DMS53 treated with DMSO at 0.1 percent for 48 hours (cell line): ENCODE measurements at regions not wholly inside any gene's neighbourhood (a gene's known extent, or its start where the extent isn't known, plus 50 kb on each side); places are given as distances from the start of the nearest gene placed in this dataset.
"Not testable (repeated sequence)": the region's sequence is repeated elsewhere in the genome, so short reads cannot be mapped to it uniquely, and the experiment has no call there.

Experiments
- DNase-seq: peaks from one replicate; lab custom pipeline; 2025; ENCODE audit not compliant: unreplicated experiment; lab: John Stamatoyannopoulos, UW

GRCh38 chr9:74073897-74074296 lies 423.2 kb upstream of the RORB start:
- no peak for DNase-seq

GRCh38 chr9:74078647-74079046 lies 418.5 kb upstream of the RORB start:
- DNase-seq: no peak

- not testable (repeated sequence) for DNase-seq
These were observed 416.5 kb upstream of the RORB start for GRCh38 chr9:74080652-74081051.

GRCh38 chr9:74083681-74084433 lies 413.3 kb upstream of the RORB start:
- no peak for DNase-seq

- not testable (repeated sequence) for DNase-seq
These were observed 411.6 kb upstream of the RORB start for GRCh38 chr9:74085384-74086037.

- DNase-seq: not testable (repeated sequence)
These were observed 406.2 kb upstream of the RORB start for GRCh38 chr9:74090921-74091320.

- no peak for DNase-seq
These were observed 404.7 kb upstream of the RORB start for GRCh38 chr9:74092491-74092834.

GRCh38 chr9:74094037-74094436 lies 403.1 kb upstream of the RORB start:
- not testable (repeated sequence) for DNase-seq

- DNase-seq: no peak
These were observed 402.4 kb upstream of the RORB start for GRCh38 chr9:74094766-74095165.

- DNase-seq: no peak
These were observed 401.2 kb upstream of the RORB start for GRCh38 chr9:74095925-74096324.

- DNase-seq: no peak
These were observed 400.7 kb upstream of the RORB start for GRCh38 chr9:74096420-74096819.

- no peak for DNase-seq
These were observed 397.1 kb upstream of the RORB start for GRCh38 chr9:74100042-74100441.

GRCh38 chr9:74102148-74102547 lies 395.0 kb upstream of the RORB start:
- not testable (repeated sequence) for DNase-seq

- no peak for DNase-seq
These were observed 394.4 kb upstream of the RORB start for GRCh38 chr9:74102702-74103101.

- DNase-seq: no peak
These were observed 389.4 kb upstream of the RORB start for GRCh38 chr9:74107692-74108091.

- DNase-seq: no peak
These were observed 381.2 kb upstream of the RORB start for GRCh38 chr9:74115976-74116375.

- DNase-seq: no peak
These were observed 380.0 kb upstream of the RORB start for GRCh38 chr9:74117151-74117550.

- DNase-seq: no peak
These were observed 379.4 kb upstream of the RORB start for GRCh38 chr9:74117731-74118130.

- no peak for DNase-seq
These were observed 377.1 kb upstream of the RORB start for GRCh38 chr9:74120061-74120460.

GRCh38 chr9:74120470-74120869 lies 376.7 kb upstream of the RORB start:
- DNase-seq: no peak

- no peak for DNase-seq
These were observed 374.9 kb upstream of the RORB start for GRCh38 chr9:74122216-74122615.

- no peak for DNase-seq
These were observed 374.5 kb upstream of the RORB start for GRCh38 chr9:74122661-74123060.

- DNase-seq: no peak
These were observed 371.2 kb upstream of the RORB start for GRCh38 chr9:74125941-74126340.
